ENCODE measurements at regions not wholly inside any gene's neighbourhood (a gene's known extent, or its start where the extent isn't known, plus 50 kb on each side); places are given as distances from the start of the nearest gene placed in this dataset.

DNA sequence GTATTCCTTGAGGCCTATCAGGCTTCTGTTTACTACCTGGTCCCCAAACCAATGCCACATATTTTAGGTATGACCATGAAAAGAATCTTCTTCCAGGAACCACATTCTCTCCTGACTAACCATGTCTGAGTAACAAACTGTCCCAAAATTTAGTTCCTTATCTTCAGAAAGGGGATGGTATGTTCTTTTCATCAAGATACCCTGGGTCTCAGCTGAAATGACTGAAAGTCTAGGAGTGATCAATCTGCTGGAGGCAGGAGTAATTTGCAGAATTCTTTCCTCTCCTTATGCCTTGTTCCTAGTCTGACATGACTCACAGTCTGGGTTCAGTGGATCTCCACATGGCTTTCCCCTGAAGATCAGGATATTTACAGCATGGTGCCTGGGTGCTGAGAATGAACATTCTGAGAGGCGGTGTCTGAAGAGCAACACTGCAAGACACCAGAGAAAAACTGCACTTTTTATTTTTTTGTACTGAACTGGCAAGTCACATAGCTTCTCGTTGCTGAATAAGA is 665.5 kb downstream of the TLL1 start:
- Mint-ChIP-seq H3K27ac (no peak overlapping the region), H3K4me1 (no peaks in the 10 kb centered on the region), H3K4me3 (no peak overlapping the region), H3K9me3 (peaks cover 9% of the 10 kb centered on the region), H3K27me3 (ENCODE audit: low read depth) (no peaks in the 10 kb centered on the region), H3K36me3 (ENCODE audit: low read depth) (no peaks in the 10 kb centered on the region)
- TF ChIP-seq, protein P1, sequence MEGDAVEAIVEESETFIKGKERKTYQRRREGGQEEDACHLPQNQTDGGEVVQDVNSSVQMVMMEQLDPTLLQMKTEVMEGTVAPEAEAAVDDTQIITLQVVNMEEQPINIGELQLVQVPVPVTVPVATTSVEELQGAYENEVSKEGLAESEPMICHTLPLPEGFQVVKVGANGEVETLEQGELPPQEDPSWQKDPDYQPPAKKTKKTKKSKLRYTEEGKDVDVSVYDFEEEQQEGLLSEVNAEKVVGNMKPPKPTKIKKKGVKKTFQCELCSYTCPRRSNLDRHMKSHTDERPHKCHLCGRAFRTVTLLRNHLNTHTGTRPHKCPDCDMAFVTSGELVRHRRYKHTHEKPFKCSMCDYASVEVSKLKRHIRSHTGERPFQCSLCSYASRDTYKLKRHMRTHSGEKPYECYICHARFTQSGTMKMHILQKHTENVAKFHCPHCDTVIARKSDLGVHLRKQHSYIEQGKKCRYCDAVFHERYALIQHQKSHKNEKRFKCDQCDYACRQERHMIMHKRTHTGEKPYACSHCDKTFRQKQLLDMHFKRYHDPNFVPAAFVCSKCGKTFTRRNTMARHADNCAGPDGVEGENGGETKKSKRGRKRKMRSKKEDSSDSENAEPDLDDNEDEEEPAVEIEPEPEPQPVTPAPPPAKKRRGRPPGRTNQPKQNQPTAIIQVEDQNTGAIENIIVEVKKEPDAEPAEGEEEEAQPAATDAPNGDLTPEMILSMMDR (IDR thresholded peaks at IDR 0.05; ENCODE audit: unreplicated experiment in 3 of 3): no peak

DNA sequence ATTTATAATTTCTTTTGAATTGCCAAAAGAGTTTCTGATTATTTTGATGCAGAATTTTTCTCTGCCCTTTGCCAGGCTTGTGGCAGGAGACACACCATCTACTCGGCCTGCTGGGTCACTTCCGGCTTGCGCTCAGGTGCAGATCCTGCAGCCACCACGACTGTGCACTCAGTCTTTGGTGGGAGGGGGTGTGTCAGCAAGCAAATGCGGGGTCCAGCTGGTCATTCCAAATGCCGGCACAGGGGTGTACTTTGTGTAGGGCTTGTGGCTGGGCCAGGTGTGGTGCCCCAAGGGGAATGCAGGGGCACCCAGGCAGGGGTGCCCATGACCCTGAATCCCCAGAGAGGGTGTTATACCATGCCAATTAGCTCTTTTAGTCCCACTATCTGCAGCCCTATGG is 673.0 kb downstream of the TLL1 start:
- no peaks in the 10 kb centered on the region for H3K36me3 Mint-ChIP-seq (ENCODE audit: low read depth)
- H3K27ac Mint-ChIP-seq: no peak overlapping the region
- H3K4me1 Mint-ChIP-seq: no peaks in the 10 kb centered on the region
- no peak overlapping the region for H3K4me3 Mint-ChIP-seq
- TF ChIP-seq, protein P1 (IDR thresholded peaks at IDR 0.05; ENCODE audit: unreplicated experiment in 3 of 3): no peak
- H3K9me3 Mint-ChIP-seq: no peaks in the 10 kb centered on the region
- peaks cover 3% of the 10 kb centered on the region for H3K27me3 Mint-ChIP-seq (ENCODE audit: low read depth)

DNA sequence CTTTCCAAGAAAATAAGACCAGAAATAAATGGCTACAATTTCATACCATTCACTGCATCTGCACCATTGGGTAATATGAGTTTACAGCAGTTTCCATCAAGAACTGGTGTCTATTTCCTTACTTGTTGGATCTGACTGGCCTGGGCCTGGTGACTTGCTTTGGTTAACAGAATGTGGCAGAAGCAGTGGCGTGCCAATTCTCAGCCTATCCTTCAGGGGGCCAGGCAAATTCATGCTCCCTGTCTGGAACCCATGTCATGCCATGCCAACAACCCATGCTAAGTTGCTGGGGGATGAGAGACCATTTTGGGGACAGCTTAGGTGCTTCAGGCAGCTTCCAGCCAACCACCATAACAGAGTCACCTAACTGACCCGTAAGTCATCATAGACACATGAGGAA is 656.7 kb downstream of the SPOCK3 start:
- Mint-ChIP-seq H3K4me1 (no peaks in the 10 kb centered on the region), H3K27ac (no peak overlapping the region), H3K4me3 (no peak overlapping the region), H3K27me3 (ENCODE audit: low read depth) (no peaks in the 10 kb centered on the region), H3K9me3 (no peaks in the 10 kb centered on the region), H3K36me3 (ENCODE audit: low read depth) (no peaks in the 10 kb centered on the region)
- TF ChIP-seq, protein P1 (IDR thresholded peaks at IDR 0.05; ENCODE audit: unreplicated experiment in 3 of 3): no peak

DNA sequence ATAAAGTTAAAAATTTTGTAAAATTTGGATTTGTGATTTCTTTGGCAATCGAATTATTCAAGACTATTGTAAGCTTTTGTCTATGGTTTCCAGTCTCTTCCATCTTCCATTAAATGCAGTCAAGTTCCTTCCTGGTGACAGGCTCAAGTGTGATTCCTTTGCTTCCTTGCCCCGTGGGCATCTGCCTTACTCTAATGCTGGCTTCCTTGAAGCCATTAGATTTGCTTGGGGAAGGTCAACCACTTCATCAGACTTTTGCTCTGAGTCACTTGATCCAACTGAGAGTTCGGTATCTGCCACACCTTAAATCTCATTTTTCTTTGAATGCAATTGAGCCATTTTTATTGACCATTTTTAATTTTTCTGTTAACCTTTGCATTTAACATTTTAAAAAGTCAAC is 648.8 kb downstream of the SPOCK3 start:
- TF ChIP-seq, protein P1 (IDR thresholded peaks at IDR 0.05; ENCODE audit: unreplicated experiment in 3 of 3): no peak
- Mint-ChIP-seq H3K36me3 (ENCODE audit: low read depth) (no peaks in the 10 kb centered on the region), H3K4me3 (no peak overlapping the region), H3K27ac (no peak overlapping the region), H3K4me1 (no peaks in the 10 kb centered on the region), H3K9me3 (no peaks in the 10 kb centered on the region), H3K27me3 (ENCODE audit: low read depth) (no peaks in the 10 kb centered on the region)

DNA sequence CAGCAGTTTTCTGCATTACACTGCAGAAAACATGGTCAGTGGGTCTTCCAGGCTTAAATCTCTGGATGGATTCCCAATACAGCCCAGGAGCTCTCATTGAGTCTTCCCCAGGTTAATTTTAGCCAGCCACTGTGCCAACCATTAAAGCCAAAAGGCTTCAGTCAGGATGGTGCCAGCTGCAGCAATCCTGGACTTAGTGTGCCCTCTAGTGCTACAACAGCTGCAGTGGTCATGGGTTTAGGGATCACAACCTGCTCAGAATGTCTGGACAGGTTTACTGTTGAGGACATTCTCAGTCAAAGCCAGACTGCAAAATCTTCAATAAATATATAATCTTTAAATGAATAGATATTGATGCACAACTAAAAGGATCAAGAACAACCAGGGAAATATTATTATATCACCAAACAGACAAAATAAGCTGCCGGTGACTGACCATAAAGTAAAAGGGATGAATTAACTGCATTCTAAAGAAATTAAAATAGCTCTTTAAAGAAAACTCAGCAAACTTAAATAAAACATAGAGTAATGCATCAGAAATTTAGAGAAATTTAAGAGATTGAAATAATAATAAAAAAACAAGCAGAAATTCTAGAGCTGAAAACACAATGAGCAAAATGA is 639.9 kb downstream of the SPOCK3 start:
- H3K36me3 Mint-ChIP-seq (ENCODE audit: low read depth): no peaks in the 10 kb centered on the region
- TF ChIP-seq, protein P1 (IDR thresholded peaks at IDR 0.05; ENCODE audit: unreplicated experiment in 3 of 3): peak; percentile 56 to 70 (median 58)
- H3K9me3 Mint-ChIP-seq: no peaks in the 10 kb centered on the region
- no peaks in the 10 kb centered on the region for H3K4me1 Mint-ChIP-seq
- H3K27ac Mint-ChIP-seq: no peak overlapping the region
- H3K27me3 Mint-ChIP-seq (ENCODE audit: low read depth): peaks cover 4% of the 10 kb centered on the region
- H3K4me3 Mint-ChIP-seq: no peak overlapping the region

DNA sequence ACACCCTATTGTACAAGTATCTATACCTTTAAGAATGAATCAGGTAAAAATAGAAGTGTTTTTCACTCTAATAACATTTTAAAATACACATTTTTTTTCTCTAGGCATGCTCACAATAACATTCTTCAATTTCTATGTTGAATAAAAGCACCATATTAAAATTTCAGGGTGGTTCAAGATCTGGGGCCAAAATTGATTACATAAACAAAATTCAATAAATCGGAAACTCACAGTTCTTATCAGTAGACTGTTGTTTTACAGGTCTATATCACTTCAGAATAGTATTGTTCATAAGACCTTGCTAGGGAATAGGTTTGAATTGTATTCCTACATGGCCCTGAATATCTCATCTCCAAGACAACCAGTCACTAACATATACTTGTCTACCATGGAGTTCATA is 634.0 kb downstream of the SPOCK3 start:
- Mint-ChIP-seq H3K27ac (no peak overlapping the region), H3K9me3 (no peaks in the 10 kb centered on the region), H3K4me1 (no peaks in the 10 kb centered on the region), H3K4me3 (no peak overlapping the region), H3K36me3 (ENCODE audit: low read depth) (no peaks in the 10 kb centered on the region), H3K27me3 (ENCODE audit: low read depth) (peaks cover 4% of the 10 kb centered on the region)
- TF ChIP-seq, protein P1 (IDR thresholded peaks at IDR 0.05; ENCODE audit: unreplicated experiment in 3 of 3): no peak
